ENCODE measurements at regions not wholly inside any gene's neighbourhood (a gene's known extent, or its start where the extent isn't known, plus 50 kb on each side); places are given as distances from the start of the nearest gene placed in this dataset.

DNA sequence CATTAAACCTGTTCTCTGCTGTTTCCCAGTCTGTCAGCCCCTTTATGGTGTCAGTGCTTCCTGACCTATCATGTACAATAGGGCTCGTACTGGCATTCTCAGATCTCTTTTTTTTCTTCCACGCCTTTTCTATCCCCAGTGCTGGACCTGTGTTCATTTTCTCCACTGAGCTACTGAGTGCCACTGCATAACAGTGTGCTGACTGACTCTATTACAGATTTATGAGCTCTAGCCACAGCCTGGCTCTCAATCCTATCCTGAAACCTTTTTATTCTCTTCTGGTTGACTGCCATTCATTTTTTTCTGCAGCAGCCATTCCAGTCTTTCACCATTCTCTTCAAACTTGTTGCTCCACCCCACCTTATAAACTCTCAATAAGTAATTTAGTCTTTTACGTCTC lies 59.6 kb upstream of the MACF1 start:
- TF ChIP-seq, protein P1, sequence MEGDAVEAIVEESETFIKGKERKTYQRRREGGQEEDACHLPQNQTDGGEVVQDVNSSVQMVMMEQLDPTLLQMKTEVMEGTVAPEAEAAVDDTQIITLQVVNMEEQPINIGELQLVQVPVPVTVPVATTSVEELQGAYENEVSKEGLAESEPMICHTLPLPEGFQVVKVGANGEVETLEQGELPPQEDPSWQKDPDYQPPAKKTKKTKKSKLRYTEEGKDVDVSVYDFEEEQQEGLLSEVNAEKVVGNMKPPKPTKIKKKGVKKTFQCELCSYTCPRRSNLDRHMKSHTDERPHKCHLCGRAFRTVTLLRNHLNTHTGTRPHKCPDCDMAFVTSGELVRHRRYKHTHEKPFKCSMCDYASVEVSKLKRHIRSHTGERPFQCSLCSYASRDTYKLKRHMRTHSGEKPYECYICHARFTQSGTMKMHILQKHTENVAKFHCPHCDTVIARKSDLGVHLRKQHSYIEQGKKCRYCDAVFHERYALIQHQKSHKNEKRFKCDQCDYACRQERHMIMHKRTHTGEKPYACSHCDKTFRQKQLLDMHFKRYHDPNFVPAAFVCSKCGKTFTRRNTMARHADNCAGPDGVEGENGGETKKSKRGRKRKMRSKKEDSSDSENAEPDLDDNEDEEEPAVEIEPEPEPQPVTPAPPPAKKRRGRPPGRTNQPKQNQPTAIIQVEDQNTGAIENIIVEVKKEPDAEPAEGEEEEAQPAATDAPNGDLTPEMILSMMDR (conservative IDR thresholded peaks at IDR 0.05; ENCODE audit: control insufficient read depth, insufficient read depth, low read depth, low read length): no peak
- no peak overlapping the region for H3K4me3 ChIP-seq (ENCODE audit: control insufficient read depth, low read depth, low read length)
- no peak for DNase-seq (ENCODE audit: low read depth)

DNA sequence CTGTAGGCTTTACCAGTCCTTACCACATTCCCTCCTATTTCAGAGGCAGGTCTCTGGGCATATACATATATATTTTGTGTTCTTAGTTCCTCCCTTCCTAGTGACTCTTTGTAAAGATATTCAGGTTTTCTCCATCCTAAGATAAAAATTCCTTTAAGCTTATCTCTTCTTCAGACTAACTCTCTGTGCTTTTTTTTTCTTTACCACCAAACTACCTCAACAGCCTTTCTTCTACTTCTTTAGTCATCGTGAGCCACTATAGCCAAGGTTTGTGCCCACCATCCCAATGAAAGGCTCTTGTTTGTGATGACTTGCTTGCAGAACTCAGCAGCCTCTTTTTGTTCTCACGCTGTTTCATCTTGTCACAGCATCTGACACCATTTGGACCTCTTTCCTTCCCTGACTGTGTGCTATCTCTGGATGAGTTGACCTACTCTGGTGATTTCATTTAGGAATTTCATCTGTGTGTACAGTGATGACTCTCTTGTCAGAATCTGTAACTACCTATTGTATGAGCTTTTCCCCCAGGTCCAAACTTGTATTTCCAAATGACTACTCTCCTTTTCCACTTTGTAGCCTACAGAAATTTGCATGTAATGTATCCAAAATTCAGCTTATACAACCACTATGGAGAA lies 59.0 kb upstream of the MACF1 start:
- no peak for DNase-seq (ENCODE audit: low read depth)
- H3K4me3 ChIP-seq (ENCODE audit: control insufficient read depth, low read depth, low read length): no peak overlapping the region
- TF ChIP-seq, protein P1 (conservative IDR thresholded peaks at IDR 0.05; ENCODE audit: control insufficient read depth, insufficient read depth, low read depth, low read length): no peak

DNA sequence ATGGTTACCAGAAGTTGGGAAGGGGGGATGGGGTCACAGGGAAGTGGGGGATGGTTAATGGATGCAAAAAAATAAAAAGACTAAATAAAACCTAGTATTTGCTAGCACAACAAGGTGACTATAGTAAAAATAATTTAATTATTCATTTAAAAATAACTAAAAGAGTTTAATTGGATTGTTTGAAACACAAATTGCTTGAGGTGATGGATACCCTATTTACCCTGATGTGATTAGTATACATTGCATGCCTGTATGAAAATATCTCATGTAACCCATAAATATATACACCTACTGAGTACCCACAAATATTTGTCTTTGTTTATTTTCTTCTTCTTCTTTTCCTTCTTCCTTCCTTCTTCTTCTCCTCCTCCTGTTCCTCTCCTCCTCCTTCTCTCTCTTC lies 57.8 kb upstream of the MACF1 start:
- DNase-seq (ENCODE audit: low read depth): no peak
- H3K4me3 ChIP-seq (ENCODE audit: control insufficient read depth, low read depth, low read length): no peak overlapping the region
- TF ChIP-seq, protein P1 (conservative IDR thresholded peaks at IDR 0.05; ENCODE audit: control insufficient read depth, insufficient read depth, low read depth, low read length): no peak

DNA sequence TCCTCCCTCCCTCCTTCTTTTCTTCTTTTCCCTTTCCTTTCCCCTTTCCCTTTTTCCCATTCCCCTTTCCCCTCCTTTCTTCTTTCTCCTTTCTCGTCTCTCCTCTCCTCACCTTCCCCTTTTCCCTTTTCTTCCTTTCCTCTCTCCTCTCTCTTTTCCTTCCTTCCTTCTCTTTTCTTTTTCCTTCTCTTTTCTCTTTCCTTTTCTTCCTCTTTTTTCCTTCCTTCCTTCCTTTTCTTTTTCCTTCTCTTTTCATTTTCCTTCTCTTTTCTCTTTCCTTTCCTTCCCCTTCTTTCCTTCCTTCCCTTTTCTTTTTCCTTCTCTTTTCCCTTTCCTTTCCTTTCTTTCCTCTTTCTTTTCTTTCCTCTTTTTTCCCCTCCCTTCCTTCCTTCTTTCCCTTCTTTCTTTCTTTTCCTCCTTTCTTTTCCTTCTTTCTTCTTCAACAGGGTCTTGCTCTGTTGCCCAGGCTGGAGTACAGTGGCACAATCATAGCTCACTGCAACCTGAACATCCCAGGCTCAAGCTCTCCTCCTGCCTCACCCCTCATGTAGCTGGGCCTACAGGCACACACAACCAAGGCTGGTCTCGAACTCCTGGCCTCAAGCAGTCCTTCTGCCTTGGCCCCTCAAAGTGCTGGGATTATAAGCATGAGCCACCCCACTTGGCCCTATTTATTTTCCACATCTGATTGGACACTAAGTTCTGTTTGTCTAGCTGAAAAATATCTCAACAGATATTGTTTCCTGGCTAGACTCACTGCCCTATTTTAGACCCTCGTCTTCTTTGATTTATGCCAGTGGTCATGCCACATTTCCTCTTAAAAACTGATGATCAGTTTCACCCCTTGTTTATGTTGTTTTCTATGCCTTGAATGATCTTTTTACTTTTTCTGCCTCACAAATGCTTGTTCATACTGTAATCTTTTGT lies 57.1 kb upstream of the MACF1 start:
- H3K4me3 ChIP-seq (ENCODE audit: control insufficient read depth, low read depth, low read length): no peak overlapping the region
- no peak for DNase-seq (ENCODE audit: low read depth)
- TF ChIP-seq, protein P1 (conservative IDR thresholded peaks at IDR 0.05; ENCODE audit: control insufficient read depth, insufficient read depth, low read depth, low read length): no peak

DNA sequence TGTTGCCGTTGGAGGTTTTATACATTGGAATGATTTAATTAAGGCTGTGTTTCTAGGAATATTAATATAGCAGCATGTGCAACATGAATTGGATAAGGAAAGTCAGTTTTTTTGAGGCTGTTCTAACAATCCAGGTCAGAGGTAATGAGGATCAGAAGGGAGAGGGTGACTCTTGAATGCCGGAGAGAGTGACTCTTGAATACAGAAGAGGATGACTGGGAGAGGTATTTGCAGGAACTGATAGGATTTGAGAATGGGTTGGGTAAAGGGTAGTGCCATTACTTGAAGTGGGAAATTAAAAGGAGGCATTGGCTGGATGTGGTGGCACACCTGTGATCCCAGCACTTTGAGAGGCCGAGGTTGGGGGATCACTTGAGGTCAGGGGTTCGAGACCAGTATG lies 55.6 kb upstream of the MACF1 start:
- H3K4me3 ChIP-seq (ENCODE audit: control insufficient read depth, low read depth, low read length): no peak overlapping the region
- no peak for DNase-seq (ENCODE audit: low read depth)
- TF ChIP-seq, protein P1 (conservative IDR thresholded peaks at IDR 0.05; ENCODE audit: control insufficient read depth, insufficient read depth, low read depth, low read length): no peak

DNA sequence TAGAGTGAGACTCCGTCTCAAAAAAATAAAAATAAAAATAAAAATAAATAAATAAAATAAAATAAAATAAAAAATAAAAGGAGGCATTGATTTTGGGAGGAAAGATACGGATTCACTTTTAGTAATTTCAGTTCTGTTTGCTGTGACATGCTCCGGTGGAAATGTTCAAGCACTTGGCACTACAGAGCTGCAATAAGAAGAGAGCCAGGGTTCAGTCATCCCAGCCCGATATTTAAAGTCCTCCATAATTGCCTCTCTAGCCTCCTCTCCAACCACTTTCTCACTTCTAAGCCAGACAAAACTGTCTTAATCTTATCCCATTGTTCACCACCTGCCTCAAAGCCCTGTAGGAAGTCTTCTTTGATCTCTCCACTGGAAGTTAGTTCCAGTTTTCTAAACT lies 55.0 kb upstream of the MACF1 start:
- TF ChIP-seq, protein P1 (conservative IDR thresholded peaks at IDR 0.05; ENCODE audit: control insufficient read depth, insufficient read depth, low read depth, low read length): no peak
- no peak for DNase-seq (ENCODE audit: low read depth)
- H3K4me3 ChIP-seq (ENCODE audit: control insufficient read depth, low read depth, low read length): no peak overlapping the region

Measured in fibroblast of mammary gland (primary cell).